PFSK-1 (cell line): ENCODE measurements at regions not wholly inside any gene's neighbourhood (a gene's known extent, or its start where the extent isn't known, plus 50 kb on each side); places are given as distances from the start of the nearest gene placed in this dataset.

ENCODE experiments used
- POLR2AphosphoS5 ChIP-seq: IDR thresholded peaks from 2 replicates; pipeline ENCODE4 v1.6.1; 2012; ENCODE audit warnings: low read depth, mild to moderate bottlenecking, control low read depth, low read length, moderate library complexity
- TAF1 ChIP-seq: IDR thresholded peaks from 2 replicates; pipeline ENCODE4 v1.6.1; 2012; ENCODE audit warnings: low read length, control low read depth, borderline replicate concordance; ENCODE audit not compliant: insufficient read depth

DNA sequence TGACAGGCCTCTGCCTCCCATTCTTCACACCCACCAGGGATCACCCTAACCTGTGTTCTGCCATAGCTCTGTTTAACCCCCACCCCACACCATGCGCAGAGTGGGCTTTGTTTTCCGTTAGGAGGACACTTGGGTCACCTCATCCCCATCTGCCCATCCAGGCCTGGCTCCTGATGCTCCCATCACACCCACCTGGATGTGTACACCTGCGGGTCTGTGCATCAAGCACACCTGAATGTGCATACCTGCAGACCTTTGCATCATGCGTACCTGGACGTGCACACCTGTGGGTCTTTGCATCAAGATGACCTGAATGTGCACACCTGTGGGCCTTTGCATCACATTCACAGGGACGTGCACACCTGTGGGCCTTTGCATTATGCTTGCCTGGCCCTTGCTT is 835.8 kb upstream of the TMEM132C start:
- TF ChIP-seq POLR2AphosphoS5 (no peak), TAF1 (no peak)
